SK-N-SH (cell line): ENCODE measurements at regions not wholly inside any gene's neighbourhood (a gene's known extent, or its start where the extent isn't known, plus 50 kb on each side); places are given as distances from the start of the nearest gene placed in this dataset.

ENCODE experiments used
- CTCF ChIA-PET: fragments of 300-600, 350-600 bp; formaldehyde crosslinking; extraction: SDS; loops from one replicate; lab custom pipeline; 2021; lab: Yijun Ruan, JAX
- POLR2A ChIA-PET: fragments of 350-600 bp; sonication (Branson Sonifier 250); formaldehyde crosslinking; extraction: SDS; loops from one replicate; lab custom pipeline; 2020; ENCODE audit warnings: antibody characterized with exemption, inconsistent platforms; lab: Yijun Ruan, JAX
- DNase-seq: peaks from one replicate; pipeline ENCODE4 v3.0.0; 2012
- H2AFZ ChIP-seq: fragments of 200-600 bp; sonication (generic); 2 replicates; pipeline ENCODE4 v1.8.1; 2016; ENCODE audit warnings: antibody characterized with exemption, mild to moderate bottlenecking, low read depth
- H3F3A ChIP-seq: fragments of 200-600 bp; sonication (generic); replicated peaks from 2 replicates; pipeline ENCODE3; 2016; ENCODE audit warnings: antibody characterized with exemption, mild to moderate bottlenecking; ENCODE audit not compliant: insufficient read depth
- H3K27ac ChIP-seq, 2 experiments: fragments of 200-500 bp in 1 of 2; fragments of 200-600 bp in 1 of 2; sonication (Bioruptor generic) in 1 of 2; sonication (generic), shearing (Covaris generic) in 1 of 2; 2 replicates each; pipeline versions ENCODE4 v1.5.1 to v1.6.1; 2014 to 2016; ENCODE audit warnings: low read depth in 2 of 2, inconsistent platforms in 1 of 2, low read length in 1 of 2, mild to moderate bottlenecking in 1 of 2, mixed read lengths in 1 of 2
- H3K27me3 ChIP-seq: fragments of 200-600 bp; sonication (generic), shearing (Covaris generic); 2 replicates; pipeline ENCODE4 v1.6.1; 2016; ENCODE audit warnings: mixed run types; ENCODE audit not compliant: insufficient read depth
- H3K36me3 ChIP-seq, 2 experiments: fragments of 200-500 bp in 1 of 2; fragments of 200-600 bp in 1 of 2; sonication (Bioruptor generic) in 1 of 2; sonication (generic) in 1 of 2; replicated peaks in 1 of 2; 2 replicates each; pipeline versions ENCODE3 to v1.5.1; 2014 to 2016; ENCODE audit warnings: low read length in 1 of 2, mild to moderate bottlenecking in 1 of 2; ENCODE audit not compliant: insufficient read depth in 2 of 2, control insufficient read depth in 1 of 2
- H3K4me1 ChIP-seq, 2 experiments: fragments of 200-500 bp in 1 of 2; fragments of 200-600 bp in 1 of 2; sonication (Bioruptor generic) in 1 of 2; sonication (generic), shearing (Covaris generic) in 1 of 2; 2 replicates each; pipeline versions ENCODE4 v1.5.1 to v1.6.1; 2014 to 2016; ENCODE audit warnings: low read depth in 1 of 2, low read length in 1 of 2, mixed run types in 1 of 2; ENCODE audit not compliant: insufficient read depth in 2 of 2, control insufficient read depth in 1 of 2
- H3K4me2 ChIP-seq: fragments of 200-600 bp; sonication (generic), shearing (Covaris generic); 2 replicates; pipeline ENCODE4 v1.6.1; 2017; ENCODE audit warnings: mixed run types
- H3K4me3 ChIP-seq, 2 experiments: fragments of 200-500 bp in 1 of 2; fragments of 200-600 bp in 1 of 2; sonication (Bioruptor generic) in 1 of 2; sonication (generic), shearing (Covaris generic) in 1 of 2; 2 replicates each; pipeline versions ENCODE4 v1.5.1 to v1.8.1; 2014 to 2016; ENCODE audit warnings: low read depth in 2 of 2, inconsistent platforms in 1 of 2, low read length in 1 of 2, mild to moderate bottlenecking in 1 of 2, mixed read lengths in 1 of 2, moderate library complexity in 1 of 2
- H3K79me2 ChIP-seq: fragments of 200-600 bp; sonication (generic); 2 replicates; pipeline ENCODE4 v1.8.1; 2017; ENCODE audit warnings: mild to moderate bottlenecking; ENCODE audit not compliant: insufficient read depth
- H3K9ac ChIP-seq: fragments of 200-600 bp; sonication (generic); 2 replicates; pipeline ENCODE4 v1.6.1; 2017; ENCODE audit warnings: mixed run types
- H3K9me2 ChIP-seq: fragments of 200-600 bp; sonication (generic); 2 replicates; pipeline ENCODE4 v1.6.1; 2017; ENCODE audit warnings: mixed run types
- H3K9me3 ChIP-seq: fragments of 200-600 bp; sonication (generic); 2 replicates; pipeline ENCODE4 v1.6.1; 2017; ENCODE audit warnings: mixed run types, mild to moderate bottlenecking, moderate library complexity
- H4K20me1 ChIP-seq: fragments of 200-600 bp; sonication (generic); 2 replicates; pipeline ENCODE4 v1.6.1; 2017; ENCODE audit warnings: mild to moderate bottlenecking, mixed run types; ENCODE audit not compliant: insufficient read depth
- CTCF ChIP-seq: fragments of 200-600 bp; sonication (generic); IDR thresholded peaks from 2 replicates; pipeline ENCODE4 v1.6.1; 2017; ENCODE audit warnings: antibody characterized with exemption, mild to moderate bottlenecking, moderate library complexity
- EP300 ChIP-seq, 2 experiments: IDR thresholded peaks; 2 replicates each; pipeline versions ENCODE4 v1.4.0 to v1.6.1; 2012; ENCODE audit warnings: borderline replicate concordance in 1 of 2, low read depth in 1 of 2, low read length in 1 of 2
- EZH2phosphoT487 ChIP-seq: fragments of 200-600 bp; sonication (generic); IDR thresholded peaks from 2 replicates; pipeline ENCODE4 v1.6.1; 2017; ENCODE audit warnings: low read depth, mixed run types, mild to moderate bottlenecking, antibody characterized with exemption, moderate library complexity, borderline replicate concordance
- FOXJ3 ChIP-seq: sonication (generic); formaldehyde crosslinking; IDR thresholded peaks from 2 replicates; pipeline ENCODE4 v1.5.1; 2020; ENCODE audit warnings: mild to moderate bottlenecking, missing genetic modification reagents
- FOXM1 ChIP-seq: IDR thresholded peaks from 2 replicates; pipeline ENCODE4 v1.4.0; 2012; ENCODE audit warnings: low read depth, mild to moderate bottlenecking
- GATA2 ChIP-seq: sonication (generic); formaldehyde crosslinking; IDR thresholded peaks from 2 replicates; pipeline ENCODE4 v1.5.0; 2020; ENCODE audit warnings: mild to moderate bottlenecking, missing genetic modification reagents
- JUND ChIP-seq: IDR thresholded peaks from 2 replicates; pipeline ENCODE4 v1.4.0; 2012
- MXI1 ChIP-seq: IDR thresholded peaks from 2 replicates; pipeline ENCODE4 v1.6.1; 2012; ENCODE audit warnings: mild to moderate bottlenecking, low read depth, low read length, improper control_type of control experiment
- NFIC ChIP-seq: IDR thresholded peaks from 2 replicates; pipeline ENCODE4 v1.4.0; 2012; ENCODE audit warnings: borderline replicate concordance
- PBX3 ChIP-seq: IDR thresholded peaks from 2 replicates; pipeline ENCODE4; 2012
- POLR2AphosphoS5 ChIP-seq: IDR thresholded peaks from 2 replicates; pipeline ENCODE4 v1.6.1; 2012; ENCODE audit warnings: low read depth, low read length
- RCOR1 ChIP-seq: fragments of 150-350 bp; IDR thresholded peaks from 2 replicates; pipeline ENCODE4 v1.6.1; 2017; ENCODE audit warnings: antibody characterized with exemption, low read length
- RFX5 ChIP-seq: IDR thresholded peaks from 2 replicates; pipeline ENCODE4 v1.6.1; 2012; ENCODE audit warnings: mild to moderate bottlenecking, improper control_type of control experiment, low read length
- TCF12 ChIP-seq: IDR thresholded peaks from 2 replicates; pipeline ENCODE4 v1.4.0; 2012
- USF1 ChIP-seq: IDR thresholded peaks from 2 replicates; pipeline ENCODE4 v1.4.0; 2012; ENCODE audit warnings: low read depth, borderline replicate concordance
- YY1 ChIP-seq: IDR thresholded peaks from 2 replicates; pipeline ENCODE4 v1.4.0; 2012; ENCODE audit warnings: low read depth, mild to moderate bottlenecking
- ZBTB33 ChIP-seq: IDR thresholded peaks from 2 replicates; pipeline ENCODE4 v1.4.0; 2012; ENCODE audit warnings: low read depth, borderline replicate concordance
- WGBS: methylation state at CpG from one replicate; pipeline ENCODE4 v1.1.6; 2017; ENCODE audit warnings: low lambda C conversion rate; 5-methylcytosine and 5-hydroxymethylcytosine counted together

GRCh38 chr2:18959200-18959599, 369.8 kb upstream of the NT5C1B start:
- H3K9me2 ChIP-seq, result no peaks in the 10 kb centered on the region
- H3K27me3 ChIP-seq, result no peaks in the 10 kb centered on the region
- H3K9ac ChIP-seq, result no peak overlapping the region
- POLR2A ChIA-PET, result no interaction called here
- no peaks in the 10 kb centered on the region for H3K79me2 ChIP-seq
- TF ChIP-seq EP300 (IDR thresholded peaks at IDR 0.05; ENCODE audit: borderline replicate concordance in 1 of 2, low read depth in 1 of 2, low read length in 1 of 2), result no peak
- TF ChIP-seq JUND, result no peak
- TF ChIP-seq ZBTB33, result no peak
- no peak for TF ChIP-seq FOXM1
- TF ChIP-seq MXI1, result no peak
- TF ChIP-seq USF1, result no peak
- no peak for TF ChIP-seq RCOR1
- TF ChIP-seq PBX3, result no peak
- TF ChIP-seq GATA2 (CRISPR knock-in tag), result no peak
- TF ChIP-seq POLR2AphosphoS5, result no peak
- TF ChIP-seq TCF12, result no peak
- TF ChIP-seq EZH2phosphoT487, result no peak
- no peak for TF ChIP-seq FOXJ3 (CRISPR knock-in tag)
- TF ChIP-seq YY1, result no peak
- no peak for TF ChIP-seq RFX5
- no peak for TF ChIP-seq NFIC
- TF ChIP-seq CTCF, result no peak
- no peaks in the 10 kb centered on the region for H3K9me3 ChIP-seq
- no peaks in the 10 kb centered on the region for H3K36me3 ChIP-seq
- DNase-seq, result no peak
- no peak overlapping the region for H2AFZ ChIP-seq
- H3F3A ChIP-seq, result no peaks in the 10 kb centered on the region
- WGBS, result 69% methylated on average over 1 of the region's 1 CpG
- H3K4me1 ChIP-seq, result no peaks in the 10 kb centered on the region
- no peak overlapping the region for H3K4me3 ChIP-seq
- no peaks in the 10 kb centered on the region for H4K20me1 ChIP-seq
- CTCF ChIA-PET, result no interaction called here
- no peak overlapping the region for H3K4me2 ChIP-seq
- no peak overlapping the region for H3K27ac ChIP-seq
